AG08395 (cell line): ENCODE measurements at regions not wholly inside any gene's neighbourhood (a gene's known extent, or its start where the extent isn't known, plus 50 kb on each side); places are given as distances from the start of the nearest gene placed in this dataset.

ENCODE experiments used
- DNase-seq: peaks from one replicate; pipeline ENCODE4 v3.0.0; 2012; ENCODE audit warnings: mixed read lengths, low spot score

- no peak for DNase-seq
Measured at GRCh38 chr7:25861601-25862260, 290.3 kb upstream of the NFE2L3 start.

DNA sequence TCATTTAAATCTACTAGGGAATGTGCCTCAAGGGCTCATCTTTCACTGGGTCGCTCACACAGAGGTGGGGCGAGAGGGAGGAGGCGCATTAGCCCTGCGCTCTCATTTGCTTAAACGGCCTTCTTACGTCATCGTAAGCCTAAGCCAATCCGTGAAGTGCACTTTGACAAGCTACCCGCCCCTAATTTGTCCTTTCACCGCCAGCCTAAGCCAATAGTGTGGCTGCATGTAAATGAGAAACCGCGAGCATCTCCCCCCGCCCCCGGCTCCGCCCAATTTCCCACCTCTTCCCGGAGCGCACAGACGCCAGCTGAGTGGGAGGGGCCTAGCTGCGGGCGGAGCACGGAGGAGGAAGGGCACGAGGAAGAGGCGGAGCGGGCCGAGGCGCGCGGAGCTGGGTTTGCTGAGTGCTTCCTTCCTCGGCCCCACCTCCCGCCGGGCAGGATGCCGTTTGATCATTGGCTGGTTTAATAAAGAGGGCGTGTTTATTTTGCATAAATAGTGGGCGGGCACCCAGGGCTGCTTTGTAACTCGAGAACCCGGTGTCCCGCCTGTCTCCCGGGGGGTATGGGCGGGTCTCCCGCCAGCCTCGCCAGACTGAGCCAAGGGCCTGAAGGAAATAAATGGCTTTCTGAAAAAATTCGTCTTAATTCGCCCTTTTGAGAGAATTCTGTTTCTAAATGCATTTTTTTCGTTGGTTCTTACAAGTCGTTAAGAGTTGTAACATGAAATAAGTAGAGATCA lies 289.6 kb upstream of the NFE2L3 start:
- DNase-seq: peak; percentile 97

GRCh38 chr7:25863005-25863728 lies 288.8 kb upstream of the NFE2L3 start:
- DNase-seq: no peak

GRCh38 chr7:25863729-25864110 lies 288.3 kb upstream of the NFE2L3 start:
- DNase-seq: no peak

- no peak for DNase-seq
Measured at GRCh38 chr7:25864511-25864910, 287.5 kb upstream of the NFE2L3 start.

DNA sequence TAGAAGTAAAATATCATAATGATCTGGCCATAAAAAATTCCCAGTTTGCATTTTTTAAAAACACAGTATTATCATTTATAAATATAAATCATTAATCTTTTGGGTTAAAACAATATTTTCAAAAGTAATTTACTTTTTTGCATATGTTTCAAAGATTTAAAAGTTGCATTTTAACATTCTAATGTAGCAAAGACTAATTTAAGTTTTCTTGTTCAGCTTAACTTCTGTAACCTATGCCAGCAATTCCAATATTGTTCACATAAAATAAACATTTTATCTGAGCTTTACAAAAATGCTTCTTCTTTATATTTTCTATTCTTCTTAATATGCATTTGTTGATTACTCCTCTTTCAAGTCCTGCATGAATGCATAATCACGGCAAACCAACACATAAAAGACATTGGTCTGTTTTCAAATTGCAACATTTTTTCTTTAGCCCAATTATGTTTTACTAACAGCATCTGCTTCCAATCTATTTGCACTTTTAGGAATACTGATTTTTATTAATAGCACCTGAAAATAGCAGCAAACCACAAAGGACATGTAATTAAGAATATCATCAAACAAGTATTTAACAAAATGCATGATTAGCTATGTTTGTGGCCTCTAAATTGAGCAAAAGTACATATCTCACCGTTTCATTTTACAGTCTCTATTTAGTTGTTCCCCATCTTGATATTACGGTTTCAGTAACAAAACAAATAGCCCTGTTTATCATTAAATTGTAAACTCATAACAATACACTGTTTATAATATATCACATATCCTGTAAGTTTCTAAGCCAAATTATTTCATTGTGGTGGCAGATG lies 286.9 kb upstream of the NFE2L3 start:
- no peak for DNase-seq

GRCh38 chr7:25868509-25868908 lies 283.5 kb upstream of the NFE2L3 start:
- DNase-seq: no peak

DNA sequence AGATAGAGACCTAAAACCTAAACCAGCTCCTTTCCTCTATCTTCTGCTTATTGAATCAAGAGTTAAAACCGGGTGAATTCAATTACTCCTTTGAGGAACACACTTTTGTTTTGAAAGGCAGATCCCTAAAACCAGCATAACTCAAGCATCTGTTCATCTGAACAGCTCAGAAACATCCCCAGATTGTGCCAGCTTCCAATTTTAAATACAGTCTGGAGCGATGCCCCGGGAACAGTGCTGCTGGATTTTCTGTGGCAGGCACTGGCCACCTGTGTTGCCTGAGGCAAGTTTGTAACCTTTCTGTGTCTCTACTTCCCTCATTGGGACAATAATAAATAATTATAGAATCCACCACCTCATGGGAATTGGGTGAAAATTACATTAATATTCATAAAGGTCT lies 281.4 kb upstream of the NFE2L3 start:
- no peak for DNase-seq

GRCh38 chr7:25876092-25876491 lies 275.9 kb upstream of the NFE2L3 start:
- no peak for DNase-seq

DNA sequence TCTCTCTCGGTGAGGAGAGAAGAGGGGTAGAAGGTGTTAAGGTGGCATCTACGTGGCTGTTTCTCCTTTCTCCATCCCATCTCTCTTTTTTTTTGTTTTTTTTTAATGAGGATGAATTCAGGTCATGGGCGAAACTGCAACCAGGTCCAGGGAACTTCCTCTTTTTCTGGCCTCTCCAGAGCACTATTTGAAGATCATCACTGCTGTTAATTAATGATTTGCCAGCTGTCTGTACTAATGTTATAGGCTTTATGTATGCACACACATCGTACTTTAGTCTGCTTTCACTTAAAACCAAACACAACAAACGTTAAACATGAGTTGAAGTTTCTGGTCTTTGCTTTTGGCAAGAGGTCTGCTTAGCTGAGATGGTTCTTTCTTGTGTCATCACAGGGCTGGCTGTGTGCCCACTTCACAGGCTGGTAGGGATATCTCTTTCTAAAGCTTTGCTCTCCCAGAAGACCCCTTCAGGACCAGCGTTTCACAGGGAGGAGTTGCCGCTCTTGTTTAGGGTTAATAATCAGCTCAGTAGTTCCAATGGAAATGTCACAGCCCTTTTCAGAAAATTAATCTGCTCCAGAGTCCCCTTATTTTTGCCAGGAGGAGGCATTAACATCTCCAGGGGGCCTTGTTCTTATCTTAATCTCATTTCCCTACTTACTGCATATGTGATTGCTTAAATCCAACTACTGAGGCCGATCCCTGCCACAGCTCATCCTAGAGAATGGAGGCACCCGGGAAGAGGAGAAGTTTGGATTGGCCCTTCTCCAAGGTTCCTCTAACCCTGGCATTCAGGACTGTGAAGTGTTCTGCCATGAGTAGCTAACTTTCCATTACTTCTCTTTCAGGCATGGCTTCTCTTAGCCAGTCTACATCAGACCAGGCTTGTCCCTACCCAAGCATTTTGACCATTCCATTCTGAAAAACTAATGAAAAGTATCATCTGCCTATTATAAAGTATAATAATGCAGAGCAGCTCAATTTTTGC lies 273.9 kb upstream of the NFE2L3 start:
- DNase-seq: no peak

GRCh38 chr7:25879799-25880198 lies 272.2 kb upstream of the NFE2L3 start:
- DNase-seq: no peak

GRCh38 chr7:25881317-25882037 lies 270.5 kb upstream of the NFE2L3 start:
- no peak for DNase-seq

DNA sequence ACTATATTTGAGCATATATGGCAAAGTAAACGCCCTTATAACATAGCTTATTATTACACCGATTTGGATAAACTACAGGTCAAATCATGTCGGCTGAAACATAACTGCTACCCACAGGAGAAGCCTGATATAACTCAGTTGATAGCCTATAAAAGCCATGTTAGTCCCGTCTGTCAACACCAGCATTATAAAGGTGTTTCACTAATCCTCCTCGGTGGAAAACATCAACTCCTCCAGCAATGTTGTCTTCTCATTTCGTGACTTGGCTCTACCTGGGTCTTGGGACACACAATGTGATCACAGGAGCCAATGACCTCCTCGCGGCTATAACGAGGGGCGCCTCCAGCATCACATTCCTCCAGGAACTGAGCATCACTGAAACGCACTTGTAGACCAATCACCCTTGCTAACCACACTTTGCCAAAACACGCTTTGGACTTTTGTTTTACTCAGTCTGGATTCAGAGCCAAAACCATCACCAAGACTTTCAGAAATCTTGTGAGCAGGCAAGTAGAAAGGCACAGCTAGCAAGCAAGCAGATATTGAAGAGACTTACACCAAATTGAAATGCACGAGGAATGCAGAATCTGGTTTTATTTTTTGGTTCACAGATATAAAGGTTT lies 269.7 kb upstream of the NFE2L3 start:
- DNase-seq: no peak

DNA sequence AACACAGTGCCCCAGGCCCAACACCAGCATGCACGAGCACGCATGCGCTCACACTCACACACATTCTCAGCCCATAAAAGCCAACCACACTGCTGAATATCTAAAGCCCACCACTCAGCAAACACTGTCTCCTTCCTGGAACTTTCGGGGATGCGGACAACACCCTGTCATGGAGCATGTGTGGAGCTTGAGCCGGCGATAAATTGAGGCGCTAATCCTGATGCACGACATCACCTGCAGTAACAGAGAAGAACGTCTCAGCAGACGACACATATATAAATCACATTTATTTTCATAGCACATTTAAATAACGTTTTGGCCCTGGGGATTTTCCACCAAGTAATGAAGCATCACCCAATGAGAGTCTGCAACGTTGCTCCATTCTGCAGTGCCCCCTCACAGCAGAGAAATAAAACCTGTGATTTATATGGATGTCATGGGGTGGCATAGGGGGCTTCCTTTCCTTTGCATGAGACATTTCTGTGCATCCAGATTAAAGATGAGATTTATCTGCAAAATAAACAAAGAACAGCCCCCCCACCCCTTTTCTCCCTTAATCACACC lies 267.7 kb upstream of the NFE2L3 start:
- DNase-seq: no peak

DNA sequence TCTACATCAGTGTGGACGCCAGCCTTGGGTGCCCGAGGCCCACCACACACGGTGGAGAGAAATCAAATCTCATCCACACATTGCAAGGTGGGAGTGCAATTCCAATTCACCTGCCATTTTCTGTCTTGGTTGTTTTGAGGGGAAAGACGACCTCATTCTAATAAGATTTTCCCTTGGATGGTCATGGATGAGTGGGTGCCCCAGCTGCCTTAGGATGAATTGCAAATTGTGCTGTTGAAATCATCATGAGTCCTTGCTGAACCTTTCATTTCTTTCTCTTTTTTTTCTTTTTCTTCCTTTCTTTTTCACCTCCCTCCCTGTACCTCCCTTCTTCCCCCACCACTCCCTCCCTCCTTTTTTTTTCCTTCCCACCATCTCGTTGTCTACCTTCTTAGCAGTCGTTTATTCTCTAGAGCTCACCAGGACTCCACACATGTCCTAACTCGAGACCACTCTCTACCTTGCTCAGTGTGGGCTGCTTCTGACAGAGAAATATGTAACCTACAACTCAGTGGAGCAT lies 266.9 kb upstream of the NFE2L3 start:
- DNase-seq: no peak

- no peak for DNase-seq
Measured at GRCh38 chr7:25886387-25887240, 265.4 kb upstream of the NFE2L3 start.

GRCh38 chr7:25887266-25887665 lies 264.7 kb upstream of the NFE2L3 start:
- no peak for DNase-seq

DNA sequence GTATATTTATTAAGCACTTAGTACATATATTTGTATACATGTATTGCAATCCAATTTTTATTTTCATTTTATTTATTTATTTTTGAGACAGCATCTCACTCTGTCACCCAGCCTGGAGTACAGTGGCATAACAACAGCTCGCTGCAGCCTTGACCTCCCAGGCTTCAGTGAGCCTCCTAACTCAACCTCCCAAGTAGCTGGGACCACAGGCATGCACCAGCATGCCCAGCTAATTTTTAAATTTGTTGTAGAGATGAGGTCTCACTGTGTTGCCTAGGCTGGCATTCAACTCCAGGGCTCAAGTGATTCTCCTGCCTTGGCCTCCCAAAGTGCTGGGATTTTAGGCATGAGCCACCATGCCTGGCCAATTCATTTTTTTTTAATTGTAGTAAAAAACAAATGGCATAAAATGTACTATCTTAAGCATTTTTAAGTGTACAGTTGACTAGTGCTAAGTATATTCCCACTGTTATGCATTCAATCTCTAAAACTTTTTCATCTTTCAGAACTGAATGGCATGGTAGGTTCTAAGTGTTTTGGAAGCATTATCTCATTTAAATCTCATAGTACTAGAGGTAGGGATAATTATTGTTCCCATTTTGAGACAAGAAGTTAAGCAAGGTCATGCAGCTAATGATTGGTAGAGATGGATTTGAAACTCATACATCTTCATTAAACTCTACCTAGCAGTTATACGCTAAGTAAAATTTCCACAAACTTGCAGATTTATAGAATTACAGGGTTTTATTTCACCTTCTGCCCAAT lies 264.0 kb upstream of the NFE2L3 start:
- DNase-seq: no peak
